Ishikawa (cell line): ENCODE measurements at regions not wholly inside any gene's neighbourhood (a gene's known extent, or its start where the extent isn't known, plus 50 kb on each side); places are given as distances from the start of the nearest gene placed in this dataset.

Experiments
- CEBPB ChIP-seq: IDR thresholded peaks from 2 replicates; pipeline ENCODE4 v1.6.1; 2012
- CREB1 ChIP-seq: IDR thresholded peaks from 2 replicates; pipeline ENCODE4 v1.6.1; 2012; ENCODE audit warnings: low read depth
- EP300 ChIP-seq: IDR thresholded peaks from 2 replicates; pipeline ENCODE4 v1.6.1; 2012; ENCODE audit warnings: borderline replicate concordance
- FOXM1 ChIP-seq: IDR thresholded peaks from 2 replicates; pipeline ENCODE4 v1.6.1; 2012; ENCODE audit warnings: low read depth, borderline replicate concordance
- RAD21 ChIP-seq: IDR thresholded peaks from 2 replicates; pipeline ENCODE4 v1.6.1; 2012; ENCODE audit warnings: low read depth
- REST ChIP-seq: IDR thresholded peaks from 2 replicates; pipeline ENCODE4 v1.6.1; 2012; ENCODE audit warnings: low read depth, mild to moderate bottlenecking
- YY1 ChIP-seq: IDR thresholded peaks from 2 replicates; pipeline ENCODE4 v1.6.1; 2012; ENCODE audit warnings: low read depth
- TF ChIP-seq, protein P1 (sequence below): IDR thresholded peaks from 2 replicates; pipeline ENCODE4 v1.6.1; 2012

- no peak for TF ChIP-seq CEBPB
- no peak for TF ChIP-seq RAD21
- TF ChIP-seq, protein P1, sequence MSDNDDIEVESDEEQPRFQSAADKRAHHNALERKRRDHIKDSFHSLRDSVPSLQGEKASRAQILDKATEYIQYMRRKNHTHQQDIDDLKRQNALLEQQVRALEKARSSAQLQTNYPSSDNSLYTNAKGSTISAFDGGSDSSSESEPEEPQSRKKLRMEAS = no peak
- no peak for TF ChIP-seq EP300
- no peak for TF ChIP-seq REST
- TF ChIP-seq YY1 = no peak
- TF ChIP-seq FOXM1 = no peak
- TF ChIP-seq CREB1 = no peak
Measured at GRCh38 chr20:21033817-21034216, 72.3 kb downstream of the LINC00237 start.
